Large intestine (tissue), 3 donors: ENCODE measurements at regions not wholly inside any gene's neighbourhood (a gene's known extent, or its start where the extent isn't known, plus 50 kb on each side); places are given as distances from the start of the nearest gene placed in this dataset.
"Not testable (repeated sequence)": the region's sequence is repeated elsewhere in the genome, so short reads cannot be mapped to it uniquely, and the experiment has no call there.

Source experiments
- DNase-seq, 2 donors: peaks; one replicate each; pipeline versions ENCODE4 v3.0.0 to v3.0.0-alpha.2; 2013
- H3K27ac ChIP-seq: one replicate; pipeline ENCODE4 v1.5.1; 2013; ENCODE audit warnings: low read length
- H3K27me3 ChIP-seq: 2 replicates; pipeline ENCODE4 v1.6.1; 2013; ENCODE audit warnings: low read length; ENCODE audit not compliant: control insufficient read depth, insufficient read depth
- H3K36me3 ChIP-seq: 2 replicates; pipeline ENCODE4 v1.6.1; 2013; ENCODE audit warnings: low read length; ENCODE audit not compliant: control insufficient read depth, insufficient read depth
- H3K4me1 ChIP-seq: one replicate; pipeline ENCODE4 v1.6.1; 2013; ENCODE audit warnings: low read length; ENCODE audit not compliant: control insufficient read depth, insufficient read depth
- H3K4me3 ChIP-seq: one replicate; pipeline ENCODE4 v1.5.1; 2013; ENCODE audit warnings: low read length
- H3K9me3 ChIP-seq: one replicate; pipeline ENCODE4 v1.6.1; 2013; ENCODE audit warnings: mild to moderate bottlenecking, low read depth, low read length, moderate library complexity; ENCODE audit not compliant: control insufficient read depth
- WGBS: methylation state at CpG from one replicate; pipeline ENCODE4 v1.1.5; 2013; ENCODE audit warnings: low lambda C conversion rate; ENCODE audit not compliant: insufficient coverage; 5-methylcytosine and 5-hydroxymethylcytosine counted together

- Histone ChIP-seq H3K27me3 (no peaks in the 10 kb centered on the region), H3K9me3 (no peaks in the 10 kb centered on the region)
- 100% methylated on average over 1 of the region's 5 CpGs for WGBS
These were observed 294.8 kb upstream of the EPHA3 start for GRCh38 chr3:88812576-88812975.

GRCh38 chr3:88816445-88816844, 291.0 kb upstream of the EPHA3 start:
- Histone ChIP-seq H3K4me1 (peaks cover 7% of the 10 kb centered on the region), H3K36me3 (no peaks in the 10 kb centered on the region), H3K27me3 (no peaks in the 10 kb centered on the region), H3K9me3 (no peaks in the 10 kb centered on the region), H3K27ac (no peak overlapping the region), H3K4me3 (no peak overlapping the region)
- no peak for DNase-seq
- no CpG with 5 or more reads among the region's 4 CpGs for WGBS

More at GRCh38 chr3:88812576-88812975, 294.8 kb upstream of the EPHA3 start:
- Histone ChIP-seq H3K4me1 (peaks cover 10% of the 10 kb centered on the region), H3K27ac (no peak overlapping the region), H3K36me3 (no peaks in the 10 kb centered on the region), H3K4me3 (no peak overlapping the region)
- DNase-seq = no peak

GRCh38 chr3:88824666-88825564, 282.5 kb upstream of the EPHA3 start:
- WGBS = no CpG with 5 or more reads among the region's 5 CpGs
- H3K4me3 ChIP-seq = no peak overlapping the region
- no peaks in the 10 kb centered on the region for H3K9me3 ChIP-seq
- H3K36me3 ChIP-seq = no peaks in the 10 kb centered on the region
- no peaks in the 10 kb centered on the region for H3K27me3 ChIP-seq
- peak overlapping the region; percentile 6 for H3K27ac ChIP-seq
- peaks cover 5% of the 10 kb centered on the region for H3K4me1 ChIP-seq
- peak in 1 of 2 donors; percentile 61 for DNase-seq

GRCh38 chr3:88828466-88828865, 279.0 kb upstream of the EPHA3 start:
- no peaks in the 10 kb centered on the region for H3K27me3 ChIP-seq
- no peak overlapping the region for H3K4me3 ChIP-seq
- no peak overlapping the region for H3K27ac ChIP-seq
- DNase-seq = no peak
- no peaks in the 10 kb centered on the region for H3K36me3 ChIP-seq
- no peaks in the 10 kb centered on the region for H3K9me3 ChIP-seq
- 100% methylated on average over 1 of the region's 2 CpGs for WGBS
- peaks cover 5% of the 10 kb centered on the region for H3K4me1 ChIP-seq

- Histone ChIP-seq H3K9me3 (no peaks in the 10 kb centered on the region), H3K36me3 (no peaks in the 10 kb centered on the region), H3K4me1 (no peaks in the 10 kb centered on the region), H3K27ac (no peak overlapping the region), H3K4me3 (no peak overlapping the region), H3K27me3 (no peaks in the 10 kb centered on the region)
- WGBS = no CpG with 5 or more reads among the region's 2 CpGs
- no peak for DNase-seq
These were observed 254.8 kb upstream of the EPHA3 start for GRCh38 chr3:88852606-88853005.

- Histone ChIP-seq H3K4me1 (no peaks in the 10 kb centered on the region), H3K4me3 (no peak overlapping the region), H3K27me3 (no peaks in the 10 kb centered on the region), H3K27ac (no peak overlapping the region), H3K36me3 (no peaks in the 10 kb centered on the region), H3K9me3 (no peaks in the 10 kb centered on the region)
- 93% methylated on average over 2 of the region's 3 CpGs for WGBS
- no peak for DNase-seq
These were observed 244.2 kb upstream of the EPHA3 start for GRCh38 chr3:88863196-88863595.

GRCh38 chr3:88876724-88877123, 230.7 kb upstream of the EPHA3 start:
- no CpG with 5 or more reads among the region's 4 CpGs for WGBS
- no peak overlapping the region for H3K4me3 ChIP-seq
- DNase-seq = no peak
- H3K27me3 ChIP-seq = no peaks in the 10 kb centered on the region
- no peak overlapping the region for H3K27ac ChIP-seq
- H3K36me3 ChIP-seq = no peaks in the 10 kb centered on the region
- H3K9me3 ChIP-seq = no peaks in the 10 kb centered on the region
- no peaks in the 10 kb centered on the region for H3K4me1 ChIP-seq

- no peaks in the 10 kb centered on the region for H3K9me3 ChIP-seq
- no peaks in the 10 kb centered on the region for H3K27me3 ChIP-seq
- no peaks in the 10 kb centered on the region for H3K4me1 ChIP-seq
- no peaks in the 10 kb centered on the region for H3K36me3 ChIP-seq
- no peak for DNase-seq
- no CpG with 5 or more reads among the region's 3 CpGs for WGBS
- H3K27ac ChIP-seq = no peak overlapping the region
- no peak overlapping the region for H3K4me3 ChIP-seq
These were observed 227.5 kb upstream of the EPHA3 start for GRCh38 chr3:88879905-88880304.

GRCh38 chr3:88882121-88882520, 225.3 kb upstream of the EPHA3 start:
- no peak for DNase-seq
- Histone ChIP-seq H3K27me3 (no peaks in the 10 kb centered on the region), H3K9me3 (peaks cover 3% of the 10 kb centered on the region), H3K4me1 (no peaks in the 10 kb centered on the region), H3K4me3 (no peak overlapping the region), H3K27ac (no peak overlapping the region), H3K36me3 (no peaks in the 10 kb centered on the region)
- 100% methylated on average over 1 of the region's 2 CpGs for WGBS

- not testable (repeated sequence) for H3K4me3 ChIP-seq, DNase-seq, H3K4me1 ChIP-seq, H3K27ac ChIP-seq, H3K27me3 ChIP-seq, H3K36me3 ChIP-seq, H3K9me3 ChIP-seq
- WGBS = no CpG with 5 or more reads among the region's 12 CpGs
These were observed 220.8 kb upstream of the EPHA3 start for GRCh38 chr3:88886624-88887023.

GRCh38 chr3:88896026-88896425, 211.4 kb upstream of the EPHA3 start:
- no peaks in the 10 kb centered on the region for H3K4me1 ChIP-seq
- no peaks in the 10 kb centered on the region for H3K9me3 ChIP-seq
- H3K27me3 ChIP-seq = no peaks in the 10 kb centered on the region
- no peak for DNase-seq
- WGBS = no CpG with 5 or more reads among the region's 1 CpG
- H3K4me3 ChIP-seq = no peak overlapping the region
- no peak overlapping the region for H3K27ac ChIP-seq
- no peaks in the 10 kb centered on the region for H3K36me3 ChIP-seq
